ENCODE measurements at regions not wholly inside any gene's neighbourhood (a gene's known extent, or its start where the extent isn't known, plus 50 kb on each side); places are given as distances from the start of the nearest gene placed in this dataset.

DNA sequence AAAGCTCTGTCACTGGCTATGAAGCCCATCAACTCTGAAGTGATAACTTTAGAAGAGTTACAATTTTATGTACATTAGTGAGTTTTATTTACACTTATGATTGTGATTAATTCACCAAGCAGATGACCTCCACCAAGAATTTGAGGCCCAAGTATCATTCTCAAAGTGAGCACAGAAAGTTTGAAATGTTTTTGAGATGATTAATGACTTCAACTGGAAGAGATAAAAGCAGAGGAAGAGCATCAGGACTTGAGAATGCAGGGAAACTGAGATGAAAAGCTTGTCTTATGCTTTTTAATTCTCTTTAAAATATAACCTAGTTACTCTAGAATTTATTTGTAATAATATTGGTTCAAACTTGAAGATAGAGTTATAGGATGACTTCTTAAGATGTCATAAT, 112.8 kb upstream of the H2AZ1 start:
- no peak for TF ChIP-seq CTCF (IDR thresholded peaks at IDR 0.05; ENCODE audit: low read length)
- no peak for TF ChIP-seq EZH2phosphoT487 (IDR thresholded peaks at IDR 0.05; ENCODE audit: low read length)
- no peak for TF ChIP-seq EZH2 (optimal IDR thresholded peaks at IDR 0.05; ENCODE audit: low read depth, low read length)
